NCI-H128 (cell line): ENCODE measurements at regions not wholly inside any gene's neighbourhood (a gene's known extent, or its start where the extent isn't known, plus 50 kb on each side); places are given as distances from the start of the nearest gene placed in this dataset.
A peak's percentile ranks its signal among the peaks of the same experiment; 100 is the strongest.
"Not testable (repeated sequence)": the region's sequence is repeated elsewhere in the genome, so short reads cannot be mapped to it uniquely, and the experiment has no call there.

Experiments used
- DNase-seq: peaks from one replicate; lab custom pipeline; 2025; ENCODE audit not compliant: unreplicated experiment; lab: John Stamatoyannopoulos, UW

GRCh38 chr11:69884751-69885150 lies 65.5 kb upstream of the FGF3 start:
- DNase-seq: no peak

GRCh38 chr11:69887330-69887729 lies 68.1 kb upstream of the FGF3 start:
- no peak for DNase-seq

- no peak for DNase-seq
Observed at GRCh38 chr11:69887841-69888427, 68.7 kb upstream of the FGF3 start.

GRCh38 chr11:69888483-69889181 lies 69.4 kb upstream of the FGF3 start:
- DNase-seq: peak; percentile 49

- DNase-seq: peak; percentile 68
Observed at GRCh38 chr11:69889400-69890318, 70.4 kb upstream of the FGF3 start.

- DNase-seq: no peak
Observed at GRCh38 chr11:69890476-69890875, 71.3 kb upstream of the FGF3 start.

GRCh38 chr11:69891421-69892236 lies 72.4 kb upstream of the FGF3 start:
- DNase-seq: no peak

- DNase-seq: no peak
Observed at GRCh38 chr11:69892237-69892985, 73.2 kb upstream of the FGF3 start.

GRCh38 chr11:69892986-69893555 lies 73.9 kb upstream of the FGF3 start:
- no peak for DNase-seq

GRCh38 chr11:69893631-69894030 lies 74.4 kb upstream of the FGF3 start:
- no peak for DNase-seq

- DNase-seq: no peak
Observed at GRCh38 chr11:69894181-69894611, 75.0 kb upstream of the FGF3 start.

- DNase-seq: no peak
Observed at GRCh38 chr11:69894648-69895047, 75.4 kb upstream of the FGF3 start.

- no peak for DNase-seq
Observed at GRCh38 chr11:69896250-69896649, 77.0 kb upstream of the FGF3 start.

GRCh38 chr11:69898123-69898522 lies 78.9 kb upstream of the FGF3 start:
- DNase-seq: no peak

GRCh38 chr11:69899957-69900821 lies 81.0 kb upstream of the FGF3 start:
- DNase-seq: no peak

GRCh38 chr11:69900822-69901302 lies 81.6 kb upstream of the FGF3 start:
- not testable (repeated sequence) for DNase-seq

- no peak for DNase-seq
Observed at GRCh38 chr11:69902337-69902736, 83.1 kb upstream of the FGF3 start.

- no peak for DNase-seq
Observed at GRCh38 chr11:69903211-69903610, 84.0 kb upstream of the FGF3 start.
